A549 (cell line): ENCODE measurements at regions not wholly inside any gene's neighbourhood (a gene's known extent, or its start where the extent isn't known, plus 50 kb on each side); places are given as distances from the start of the nearest gene placed in this dataset.
"Not testable (repeated sequence)": the region's sequence is repeated elsewhere in the genome, so short reads cannot be mapped to it uniquely, and the experiment has no call there.

ENCODE experiments used
- ATAC-seq, 2 experiments: fragments of 200-7000 bp in 1 of 2; fragments of >200 bp in 1 of 2; cut with Nextera tagmentation in 1 of 2; cut with Tn5 transposase in 1 of 2; 3 replicates each; pipeline versions ENCODE4 v1.8.0 to v1.9.1; 2018 to 2020; ENCODE audit warnings: mild to moderate bottlenecking in 1 of 2, moderate library complexity in 1 of 2
- CTCF ChIA-PET: fragments of 300-600 bp; sonication (Branson Sonifier 250); formaldehyde crosslinking; extraction: SDS; loops from one replicate; lab custom pipeline; 2021; ENCODE audit warnings: antibody characterized with exemption, inconsistent platforms; lab: Yijun Ruan, JAX
- POLR2A ChIA-PET: fragments of 350-600 bp; formaldehyde crosslinking; extraction: SDS; loops from one replicate; lab custom pipeline; 2021; ENCODE audit warnings: antibody characterized with exemption, inconsistent platforms; lab: Yijun Ruan, JAX
- DNase-seq, 2 experiments: peaks; one replicate each; pipeline versions ENCODE4 v3.0.0 to v3.0.0-alpha.2; 2011 to 2016; ENCODE audit warnings: low read depth in 1 of 2, low spot score in 1 of 2
- FAIRE-seq: peaks from 2 replicates; lab custom pipeline; 2011; peaks lifted over from hg19 to GRCh38; lab: Jason Lieb, UNC
- H3K27ac ChIP-seq, 2 experiments: fragments of >200 bp; sonication (Bioruptor Twin); formaldehyde crosslinking; 3 replicates each; pipeline ENCODE4 v1.5.1; 2016 to 2017
- H3K4me1 ChIP-seq: fragments of >200 bp; sonication (Bioruptor Twin); formaldehyde crosslinking; 3 replicates; pipeline ENCODE4 v1.6.1; 2016
- H3K4me2 ChIP-seq: fragments of >200 bp; sonication (Bioruptor Twin); formaldehyde crosslinking; 3 replicates; pipeline ENCODE4 v1.6.1; 2016
- H3K4me3 ChIP-seq: fragments of >200 bp; sonication (Bioruptor Twin); formaldehyde crosslinking; 3 replicates; pipeline ENCODE4 v1.5.1; 2016
- H3K9me3 ChIP-seq: fragments of >200 bp; sonication (Bioruptor Twin); formaldehyde crosslinking; 3 replicates; pipeline ENCODE4 v1.6.1; 2016
- ATOH8 ChIP-seq: fragments of 250-450 bp; sonication (Bioruptor Pico); IDR thresholded peaks from 2 replicates; pipeline ENCODE4 v1.5.0; 2020; ENCODE audit warnings: low read depth, mild to moderate bottlenecking, moderate library complexity
- CBX8 ChIP-seq: fragments of 200-600 bp; sonication (generic); IDR thresholded peaks from 2 replicates; pipeline ENCODE4 v1.6.1; 2016
- CHD4 ChIP-seq: fragments of 200-600 bp; sonication (generic); IDR thresholded peaks from 2 replicates; pipeline ENCODE4 v1.6.1; 2016; ENCODE audit warnings: antibody characterized with exemption, mild to moderate bottlenecking, borderline replicate concordance
- EP300 ChIP-seq, 2 experiments: fragments of >200 bp; sonication (Bioruptor Twin); formaldehyde crosslinking; IDR thresholded peaks; 2 replicates in 1 of 2; 3 replicates in 1 of 2; pipeline ENCODE4 v1.6.1; 2016 to 2017
- FOSB ChIP-seq: fragments of 250-450 bp; sonication (Bioruptor Pico); IDR thresholded peaks from 2 replicates; pipeline ENCODE4 v1.5.0; 2020; ENCODE audit warnings: mild to moderate bottlenecking, moderate library complexity
- FOSL2 ChIP-seq, 2 experiments: fragments of 450-650 bp in 1 of 2; fragments of >200 bp in 1 of 2; sonication (Bioruptor Twin) in 1 of 2; formaldehyde crosslinking; IDR thresholded peaks; 2 replicates each; pipeline versions ENCODE4 v1.5.0 to v1.6.1; 2016 to 2020; ENCODE audit warnings: mild to moderate bottlenecking in 1 of 2, moderate library complexity in 1 of 2
- HES2 ChIP-seq: fragments of >200 bp; sonication (Bioruptor Twin); formaldehyde crosslinking; IDR thresholded peaks from 2 replicates; pipeline ENCODE4 v1.6.1; 2016
- HEYL ChIP-seq: fragments of 250-450 bp; sonication (Bioruptor Pico); IDR thresholded peaks from 2 replicates; pipeline ENCODE4 v1.8.0; 2021; ENCODE audit warnings: mild to moderate bottlenecking, moderate library complexity
- HOXB5 ChIP-seq: fragments of 250-450 bp; sonication (Bioruptor Pico); IDR thresholded peaks from 2 replicates; pipeline ENCODE4 v1.5.0; 2020; ENCODE audit warnings: mild to moderate bottlenecking, moderate library complexity
- KDM1A ChIP-seq: fragments of 200-600 bp; sonication (generic); IDR thresholded peaks from 2 replicates; pipeline ENCODE4 v1.6.1; 2016; ENCODE audit warnings: low read depth, mild to moderate bottlenecking
- KDM5A ChIP-seq: fragments of 200-600 bp; sonication (generic); IDR thresholded peaks from 2 replicates; pipeline ENCODE4 v1.6.1; 2016; ENCODE audit warnings: antibody characterized with exemption, mild to moderate bottlenecking
- NFE2L2 ChIP-seq: fragments of 150-350 bp; conservative IDR thresholded peaks from 2 replicates; pipeline ENCODE4 v1.6.1; 2014; ENCODE audit warnings: low read length
- NPAS2 ChIP-seq: fragments of 250-450 bp; sonication (Bioruptor Pico); IDR thresholded peaks from 2 replicates; pipeline ENCODE4 v1.8.0; 2022; ENCODE audit warnings: mild to moderate bottlenecking, moderate library complexity, borderline replicate concordance
- PHF8 ChIP-seq: fragments of 200-600 bp; sonication (generic); IDR thresholded peaks from 2 replicates; pipeline ENCODE4 v1.6.1; 2016; ENCODE audit warnings: low read depth, mild to moderate bottlenecking, antibody characterized with exemption, moderate library complexity, borderline replicate concordance
- POLR2A ChIP-seq: IDR thresholded peaks from 2 replicates; pipeline ENCODE4 v1.6.1; 2012; ENCODE audit warnings: mild to moderate bottlenecking, low read length
- POLR2AphosphoS2 ChIP-seq: conservative IDR thresholded peaks from 2 replicates; pipeline ENCODE4 v1.6.1; 2012; ENCODE audit warnings: low read length, improper control_type of control experiment, inconsistent platforms
- RARB ChIP-seq: fragments of 250-450 bp; sonication (Bioruptor Pico); IDR thresholded peaks from 2 replicates; pipeline ENCODE4 v1.8.0; 2021; ENCODE audit warnings: mild to moderate bottlenecking, moderate library complexity
- REST ChIP-seq: fragments of 200-600 bp; sonication (generic); IDR thresholded peaks from 2 replicates; pipeline ENCODE4 v1.6.1; 2016; ENCODE audit warnings: antibody characterized with exemption, mild to moderate bottlenecking, moderate library complexity
- RNF2 ChIP-seq: fragments of 200-600 bp; sonication (generic); IDR thresholded peaks from 2 replicates; pipeline ENCODE4 v1.6.1; 2016; ENCODE audit warnings: low read depth, mild to moderate bottlenecking, antibody characterized with exemption, moderate library complexity, borderline replicate concordance
- SMC3 ChIP-seq: fragments of >200 bp; sonication (Bioruptor Twin); formaldehyde crosslinking; IDR thresholded peaks from 3 replicates; pipeline ENCODE4 v1.6.1; 2018; ENCODE audit warnings: inconsistent platforms
- TFCP2L1 ChIP-seq: fragments of 250-450 bp; sonication (Bioruptor Pico); IDR thresholded peaks from 2 replicates; pipeline ENCODE4 v1.5.0; 2021; ENCODE audit warnings: mild to moderate bottlenecking
- TP53 ChIP-seq: fragments of 250-450 bp; sonication (Bioruptor Pico); IDR thresholded peaks from 2 replicates; pipeline ENCODE4 v1.5.0; 2021; ENCODE audit warnings: mild to moderate bottlenecking, moderate library complexity
- USF2 ChIP-seq: fragments of 450-650 bp; IDR thresholded peaks from 2 replicates; pipeline ENCODE4 v1.6.1; 2014; ENCODE audit warnings: antibody characterized with exemption
- ZFP36 ChIP-seq: fragments of 450-650 bp; IDR thresholded peaks from 2 replicates; pipeline ENCODE4 v1.6.1; 2014; ENCODE audit warnings: borderline replicate concordance; ENCODE audit not compliant: partially characterized antibody
- WGBS: methylation state at CpG from one replicate; pipeline ENCODE4 v1.1.6; 2017; ENCODE audit errors: missing lambda C conversion rate; 5-methylcytosine and 5-hydroxymethylcytosine counted together
- TF ChIP-seq, protein P1 (sequence below): fragments of >200 bp; sonication (Bioruptor Twin); formaldehyde crosslinking; IDR thresholded peaks from 3 replicates; pipeline ENCODE4 v1.5.1; 2016

- no CpG with 5 or more reads among the region's 1 CpG for WGBS
- no peak overlapping the region for H3K4me2 ChIP-seq
- DNase-seq: no peak
- TF ChIP-seq RARB (CRISPR knock-in tag) (no peak), HOXB5 (CRISPR knock-in tag) (no peak), REST (no peak), PHF8 (no peak), SMC3 (no peak), RNF2 (no peak), POLR2AphosphoS2 (no peak)
- H3K27ac ChIP-seq: no peak overlapping the region
- no peaks in the 10 kb centered on the region for H3K4me1 ChIP-seq
- FAIRE-seq: no peak
- no peaks in the 10 kb centered on the region for H3K9me3 ChIP-seq
- ATAC-seq: no peak
- ChIA-PET CTCF (no interaction called here), POLR2A (no interaction called here)
- H3K4me3 ChIP-seq: no peak overlapping the region
These were observed 120.2 kb downstream of the SLC4A3 start for GRCh38 chr2:219747637-219748036.

DNA sequence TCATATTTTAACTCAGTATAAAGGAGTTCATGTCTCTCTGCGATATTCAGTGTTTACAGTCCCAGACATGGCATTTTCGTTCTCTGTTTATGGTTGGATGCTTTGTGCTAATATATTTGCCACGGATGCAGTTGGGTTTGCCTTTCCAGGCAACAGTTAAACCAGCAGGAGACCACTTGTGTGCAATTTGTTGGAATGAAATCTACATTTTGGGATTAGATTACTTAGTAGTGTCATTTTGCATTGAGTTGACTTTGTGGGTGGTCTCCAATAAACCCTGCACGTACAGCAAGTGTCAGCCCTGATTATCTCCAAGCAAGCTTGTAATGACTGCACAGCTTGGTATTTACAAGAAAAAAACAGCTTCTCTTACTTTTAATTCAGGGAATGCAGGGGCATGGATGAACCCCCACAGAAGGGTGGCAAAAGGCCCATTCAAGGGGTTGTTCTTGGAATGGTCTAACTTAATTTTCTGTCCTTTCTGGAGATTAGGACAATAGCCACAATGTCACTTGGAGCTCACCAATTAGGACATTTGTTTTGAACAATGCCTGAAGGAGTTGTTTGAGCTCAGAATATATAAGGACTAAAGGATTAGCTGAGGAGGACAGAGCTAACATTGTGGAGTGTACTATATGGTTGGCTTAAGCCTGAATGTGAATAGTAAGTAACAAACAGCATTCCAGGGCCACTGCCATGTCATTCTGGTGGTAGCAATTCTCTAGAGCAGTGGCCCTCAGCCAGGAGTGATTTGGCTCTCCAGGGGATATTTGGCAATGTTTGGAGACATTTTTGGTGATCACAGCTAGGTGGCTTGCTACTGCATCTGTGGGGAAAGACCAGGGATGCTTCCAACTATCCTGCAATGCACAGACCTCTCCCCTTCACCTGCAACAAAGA lies 121.5 kb downstream of the SLC4A3 start:
- POLR2A ChIA-PET: no interaction called here
- DNase-seq (no peak), ATAC-seq (no peak), FAIRE-seq (no peak)
- 16% methylated on average over 4 of the region's 4 CpGs for WGBS
- H3K9me3 ChIP-seq: no peaks in the 10 kb centered on the region
- no peak overlapping the region for H3K4me2 ChIP-seq
- no peak overlapping the region for H3K4me3 ChIP-seq
- no peak overlapping the region for H3K27ac ChIP-seq
- TF ChIP-seq TP53 (CRISPR knock-in tag): no peak
- TF ChIP-seq KDM1A: no peak
- TF ChIP-seq FOSL2 (IDR thresholded peaks at IDR 0.05): no peak
- no peak for TF ChIP-seq FOSL2 (CRISPR knock-in tag; IDR thresholded peaks at IDR 0.05)
- no peak for TF ChIP-seq POLR2A
- no peak for TF ChIP-seq PHF8
- TF ChIP-seq, protein P1, sequence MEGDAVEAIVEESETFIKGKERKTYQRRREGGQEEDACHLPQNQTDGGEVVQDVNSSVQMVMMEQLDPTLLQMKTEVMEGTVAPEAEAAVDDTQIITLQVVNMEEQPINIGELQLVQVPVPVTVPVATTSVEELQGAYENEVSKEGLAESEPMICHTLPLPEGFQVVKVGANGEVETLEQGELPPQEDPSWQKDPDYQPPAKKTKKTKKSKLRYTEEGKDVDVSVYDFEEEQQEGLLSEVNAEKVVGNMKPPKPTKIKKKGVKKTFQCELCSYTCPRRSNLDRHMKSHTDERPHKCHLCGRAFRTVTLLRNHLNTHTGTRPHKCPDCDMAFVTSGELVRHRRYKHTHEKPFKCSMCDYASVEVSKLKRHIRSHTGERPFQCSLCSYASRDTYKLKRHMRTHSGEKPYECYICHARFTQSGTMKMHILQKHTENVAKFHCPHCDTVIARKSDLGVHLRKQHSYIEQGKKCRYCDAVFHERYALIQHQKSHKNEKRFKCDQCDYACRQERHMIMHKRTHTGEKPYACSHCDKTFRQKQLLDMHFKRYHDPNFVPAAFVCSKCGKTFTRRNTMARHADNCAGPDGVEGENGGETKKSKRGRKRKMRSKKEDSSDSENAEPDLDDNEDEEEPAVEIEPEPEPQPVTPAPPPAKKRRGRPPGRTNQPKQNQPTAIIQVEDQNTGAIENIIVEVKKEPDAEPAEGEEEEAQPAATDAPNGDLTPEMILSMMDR: no peak
- TF ChIP-seq CHD4: no peak
- no peak for TF ChIP-seq EP300 (IDR thresholded peaks at IDR 0.05)
- no peak for TF ChIP-seq CBX8
- TF ChIP-seq ZFP36: no peak
- TF ChIP-seq HES2: no peak
- no peak for TF ChIP-seq NPAS2 (CRISPR knock-in tag)
- no peak for TF ChIP-seq ATOH8 (CRISPR knock-in tag)
- no peak; the same call in 1 of the 2 replicates for TF ChIP-seq RNF2
- TF ChIP-seq USF2: no peak
- TF ChIP-seq TFCP2L1: no peak
- no peak for TF ChIP-seq FOSB (CRISPR knock-in tag)
- no peak for TF ChIP-seq HEYL
- no peak for TF ChIP-seq KDM5A
- no peak for TF ChIP-seq NFE2L2
- H3K4me1 ChIP-seq: no peaks in the 10 kb centered on the region
- CTCF ChIA-PET: interaction anchor here (0.6 to 2.4 kb wide), 5 partner anchors 8 to 1825 kb away, joined by 3 to 15 read pairs (median 3); no protein-coding TSS in a partner anchor

- ATAC-seq, POLR2A ChIA-PET, FAIRE-seq, H3K4me2 ChIP-seq, H3K27ac ChIP-seq, H3K4me1 ChIP-seq, H3K9me3 ChIP-seq, DNase-seq, H3K4me3 ChIP-seq: not testable (repeated sequence)
- CTCF ChIA-PET: interaction anchor here (0.6 kb wide), 1 partner anchor 15 kb away, joined by 4 read pairs; no protein-coding TSS in a partner anchor
- 71% methylated on average over 8 of the region's 34 CpGs for WGBS
These were observed 123.7 kb downstream of the SLC4A3 start for GRCh38 chr2:219751121-219751520.
